ENCODE measurements at regions not wholly inside any gene's neighbourhood (a gene's known extent, or its start where the extent isn't known, plus 50 kb on each side); places are given as distances from the start of the nearest gene placed in this dataset.

DNA sequence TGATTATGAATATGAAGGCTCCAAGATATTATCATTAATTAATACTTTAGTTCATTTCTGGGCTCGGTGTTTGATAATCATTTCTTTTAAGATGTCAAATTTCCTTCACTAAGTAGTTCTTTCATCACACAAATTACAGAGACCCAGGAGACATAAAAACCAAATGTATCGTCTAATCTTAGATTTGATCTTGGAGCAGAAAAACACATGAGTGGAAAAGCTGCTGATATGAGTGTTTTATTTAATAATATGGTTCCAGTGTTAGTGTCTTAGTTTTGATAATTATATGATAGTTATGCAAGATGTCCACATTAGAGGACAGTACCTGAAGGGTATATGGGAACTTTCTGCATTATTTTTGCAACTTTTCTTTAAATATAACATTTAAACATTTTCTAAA lies 494.5 kb upstream of the RAG2 start:
- DNase-seq: no peak

- no peak for DNase-seq
Measured at GRCh38 chr11:37089439-37089838, 491.4 kb upstream of the RAG2 start.

- DNase-seq: no peak
Measured at GRCh38 chr11:37088573-37088910, 490.5 kb upstream of the RAG2 start.

DNA sequence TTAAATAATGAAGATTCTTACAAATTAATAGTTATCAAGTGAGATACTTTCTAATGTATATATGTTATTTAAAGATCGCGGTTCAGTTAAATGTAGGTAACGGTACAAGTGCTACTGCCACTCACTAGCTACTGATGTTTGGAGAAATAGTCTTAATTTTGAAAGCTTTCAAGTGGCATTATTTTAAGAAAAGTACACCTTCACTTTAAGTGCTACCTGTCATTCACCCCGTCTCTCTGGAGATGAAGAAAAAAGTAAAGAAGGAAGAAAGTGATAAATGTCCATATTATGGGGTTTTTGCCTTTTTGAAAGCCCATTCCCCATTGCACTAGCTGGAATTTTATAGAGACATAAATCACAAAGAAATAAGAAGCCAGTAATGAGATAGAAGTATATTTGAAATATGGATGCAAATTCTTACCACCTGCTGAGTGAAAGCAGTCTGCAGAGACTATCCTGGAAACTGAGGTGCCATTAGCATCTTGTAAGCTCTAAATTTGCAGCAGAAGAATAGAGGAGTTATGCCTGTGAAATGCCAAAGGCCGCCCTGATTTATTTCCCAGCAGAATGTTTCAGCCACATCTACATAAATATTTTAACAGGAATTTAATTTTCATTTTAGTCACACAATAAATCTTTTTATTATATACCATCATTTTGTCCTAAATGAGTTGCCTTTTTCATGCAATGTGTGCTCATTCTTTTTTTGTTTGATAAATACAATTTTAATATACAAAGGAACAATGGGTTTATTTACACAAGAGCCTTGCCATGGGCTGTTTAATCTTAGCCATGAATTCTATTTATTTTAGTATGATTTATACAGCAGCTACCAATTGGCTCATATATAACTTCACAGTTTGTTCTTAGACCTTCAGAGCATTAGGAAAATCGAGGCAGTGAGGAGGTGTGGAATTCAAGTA lies 489.9 kb upstream of the RAG2 start:
- no peak for DNase-seq

GRCh38 chr11:37078521-37078920 lies 480.5 kb upstream of the RAG2 start:
- no peak for DNase-seq

DNA sequence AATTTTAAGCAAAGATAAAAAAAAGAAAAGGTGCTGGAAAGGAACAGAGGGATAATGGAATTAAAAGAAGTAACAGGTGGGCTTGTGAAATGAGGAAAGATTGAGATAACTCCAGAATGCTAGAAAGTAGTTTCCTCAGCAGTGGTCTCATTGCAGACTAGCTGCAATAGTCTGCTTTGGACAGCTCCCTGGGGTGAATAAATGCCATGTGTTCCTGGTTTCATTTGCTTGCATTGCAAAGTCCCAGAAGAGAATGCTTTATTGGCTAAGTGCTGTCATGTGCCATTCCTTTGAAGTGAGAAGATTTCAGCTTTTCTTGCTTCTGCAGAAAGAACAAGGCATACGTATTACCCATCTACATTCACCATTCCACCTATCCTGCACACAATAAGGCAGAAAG lies 478.8 kb upstream of the RAG2 start:
- DNase-seq: no peak

DNA sequence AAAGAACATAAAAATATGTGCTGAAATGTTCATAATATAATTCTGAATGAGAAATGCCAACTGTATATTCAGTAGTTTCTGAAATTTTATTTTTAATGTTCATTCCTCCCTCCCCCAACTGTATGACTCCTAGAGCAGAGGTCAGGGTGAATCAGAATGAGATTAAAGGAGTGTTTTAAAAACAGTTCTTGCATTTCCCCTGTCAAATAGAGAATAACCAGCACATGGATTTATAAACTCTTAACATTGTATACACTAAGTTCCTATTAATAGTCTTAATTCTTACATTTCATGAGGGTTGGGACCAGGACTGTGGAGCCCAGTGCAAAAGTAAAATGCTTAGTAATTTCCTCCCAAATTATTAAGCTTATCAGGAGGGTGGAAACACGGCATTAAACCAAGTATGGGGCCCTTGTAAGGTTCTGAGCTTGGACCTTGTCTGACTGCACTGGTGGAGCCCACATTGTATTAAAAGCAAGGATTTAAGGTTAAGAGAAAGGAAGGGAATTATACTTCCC lies 474.6 kb upstream of the RAG2 start:
- no peak for DNase-seq

GRCh38 chr11:37050311-37050710 lies 452.3 kb upstream of the RAG2 start:
- DNase-seq: no peak

DNA sequence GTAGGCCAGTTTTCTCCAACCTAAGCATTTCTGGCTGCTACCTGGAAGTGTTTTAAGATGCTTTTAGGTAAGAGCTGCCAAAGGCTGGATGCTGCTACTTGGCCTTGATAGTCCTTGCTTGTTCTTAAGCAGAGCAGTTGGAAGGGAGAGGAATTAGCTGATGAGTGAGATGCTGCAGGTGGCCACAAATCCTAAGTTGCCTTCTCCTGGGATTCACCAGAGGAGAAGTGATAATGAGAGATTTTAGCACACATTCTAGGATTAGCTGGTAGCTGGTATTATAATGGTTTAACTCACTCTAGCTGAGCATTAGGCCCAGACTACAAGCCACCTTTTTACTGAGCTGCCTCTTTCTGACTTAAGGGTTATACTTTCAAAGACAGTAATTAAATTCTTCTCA lies 442.9 kb upstream of the RAG2 start:
- DNase-seq: no peak

- no peak for DNase-seq
Measured at GRCh38 chr11:37038911-37039310, 440.9 kb upstream of the RAG2 start.

DNA sequence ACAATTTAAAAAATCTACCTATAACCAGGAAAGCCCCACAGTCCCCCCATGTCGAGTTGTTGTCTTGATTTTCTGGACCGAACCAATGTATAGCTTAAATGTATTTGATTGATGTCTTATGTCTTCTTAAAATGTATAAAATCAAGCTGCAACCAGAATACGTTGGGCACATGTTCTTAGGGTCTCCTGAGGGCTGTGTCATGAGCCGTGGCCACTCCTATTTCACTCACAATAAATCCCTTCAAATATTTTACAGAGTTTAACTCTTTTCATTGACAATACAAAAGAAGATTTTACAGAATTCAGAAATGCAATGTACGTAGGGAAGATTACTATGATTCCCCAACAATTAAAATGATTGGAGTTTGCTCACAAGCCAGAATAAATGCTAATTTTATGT lies 428.7 kb upstream of the RAG2 start:
- no peak for DNase-seq

DNA sequence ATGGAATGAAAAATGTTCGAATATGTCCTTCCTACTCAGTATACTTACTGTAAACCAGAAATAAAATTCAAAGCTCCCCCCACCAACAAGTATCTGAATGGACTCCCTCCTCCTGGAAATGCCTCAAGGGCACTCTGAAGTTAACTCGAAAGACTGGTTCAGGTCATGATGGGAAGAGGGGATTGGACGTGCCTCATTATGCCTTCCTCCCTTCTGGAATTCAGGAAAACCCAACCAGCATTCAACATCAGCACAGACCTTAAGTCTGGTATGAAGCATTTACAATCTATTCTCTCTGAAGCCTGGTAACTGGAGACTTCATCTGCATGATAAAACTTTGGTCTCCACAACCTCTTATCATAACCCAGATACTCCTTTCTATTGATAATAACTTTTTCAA lies 428.3 kb upstream of the RAG2 start:
- no peak for DNase-seq

- no peak for DNase-seq
Measured at GRCh38 chr11:37006563-37006962, 408.5 kb upstream of the RAG2 start.

GRCh38 chr11:37002831-37003230 lies 404.8 kb upstream of the RAG2 start:
- DNase-seq: no peak

DNA sequence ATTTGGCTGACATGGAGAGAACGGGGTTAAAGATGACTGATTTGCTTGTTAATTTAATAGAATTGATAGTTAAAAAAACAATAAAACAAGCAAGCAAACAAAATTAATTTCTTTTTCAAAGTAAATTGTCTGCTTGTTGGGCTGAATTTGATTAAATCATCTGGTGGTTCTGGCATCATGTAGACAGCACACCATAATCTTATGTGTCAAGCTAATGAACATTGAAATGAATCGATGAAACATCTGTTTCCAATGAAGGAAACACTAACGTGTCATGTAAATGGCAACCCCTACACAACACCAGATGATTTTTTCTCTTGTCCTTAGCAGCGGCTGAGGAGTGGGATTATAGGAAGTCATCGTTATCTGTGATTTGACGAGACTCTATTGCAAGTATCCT lies 399.6 kb upstream of the RAG2 start:
- no peak for DNase-seq

DNA sequence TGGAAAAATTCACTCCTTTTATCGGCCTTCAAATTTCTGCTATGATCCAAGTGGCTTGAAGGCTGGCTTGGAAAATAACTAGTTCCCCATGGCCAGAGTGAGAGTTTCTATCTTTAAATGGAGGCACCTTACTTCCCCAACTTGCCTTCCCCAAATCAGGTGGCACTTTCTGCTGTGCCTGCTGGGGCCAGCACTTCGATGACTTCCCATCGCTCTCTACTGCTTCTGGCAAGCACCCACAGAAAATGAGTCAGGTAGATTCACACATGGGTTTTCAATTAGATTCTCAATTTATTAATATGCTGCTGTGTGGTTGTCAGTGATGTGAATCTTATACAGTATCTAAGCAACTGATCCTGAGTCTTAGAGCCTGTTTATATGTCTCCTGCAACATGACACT lies 398.8 kb upstream of the RAG2 start:
- no peak for DNase-seq

DNA sequence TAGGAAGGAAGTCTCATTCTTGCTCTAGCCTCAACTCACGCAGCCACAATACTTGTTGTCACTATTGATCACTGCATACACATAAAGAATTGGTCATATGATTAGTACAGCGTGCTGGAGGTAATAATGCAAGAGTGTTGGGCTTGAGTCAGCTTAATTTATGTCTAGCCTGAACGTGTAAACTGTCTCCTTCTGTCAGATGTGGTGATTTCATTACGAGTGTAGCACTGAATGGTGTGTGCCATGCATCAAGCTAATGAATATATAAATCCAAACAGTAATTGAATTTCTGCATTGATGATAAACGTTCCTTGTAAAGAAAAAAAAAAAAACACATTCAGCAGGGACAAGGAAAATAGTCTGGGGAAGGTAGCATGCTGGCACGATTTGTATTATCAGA lies 396.2 kb upstream of the RAG2 start:
- DNase-seq: no peak

DNA sequence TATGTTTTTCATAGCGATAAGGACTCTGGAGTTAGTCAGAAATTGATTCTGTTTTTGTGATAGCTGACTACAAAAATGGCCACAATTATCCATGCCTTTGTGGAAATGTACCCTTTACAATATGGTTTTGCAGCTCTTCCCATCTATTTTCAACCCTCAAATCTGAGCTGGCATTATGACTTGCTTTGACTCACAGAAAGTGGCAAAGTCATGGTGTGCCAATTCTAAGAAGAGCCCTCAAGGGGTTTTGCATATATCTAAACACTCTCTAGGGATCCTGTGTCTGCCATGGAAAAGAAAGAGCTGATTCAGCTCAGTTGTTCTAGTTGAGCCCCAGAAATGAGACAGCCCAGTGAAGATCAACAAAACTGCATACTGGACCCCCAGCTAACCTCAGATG lies 390.5 kb upstream of the RAG2 start:
- DNase-seq: no peak

- DNase-seq: no peak
Measured at GRCh38 chr11:36985562-36985961, 387.5 kb upstream of the RAG2 start.

GRCh38 chr11:36976741-36977140 lies 378.7 kb upstream of the RAG2 start:
- no peak for DNase-seq

GRCh38 chr11:36974771-36975170 lies 376.7 kb upstream of the RAG2 start:
- DNase-seq: no peak

- no peak for DNase-seq
Measured at GRCh38 chr11:36953976-36954375, 355.9 kb upstream of the RAG2 start.

DNA sequence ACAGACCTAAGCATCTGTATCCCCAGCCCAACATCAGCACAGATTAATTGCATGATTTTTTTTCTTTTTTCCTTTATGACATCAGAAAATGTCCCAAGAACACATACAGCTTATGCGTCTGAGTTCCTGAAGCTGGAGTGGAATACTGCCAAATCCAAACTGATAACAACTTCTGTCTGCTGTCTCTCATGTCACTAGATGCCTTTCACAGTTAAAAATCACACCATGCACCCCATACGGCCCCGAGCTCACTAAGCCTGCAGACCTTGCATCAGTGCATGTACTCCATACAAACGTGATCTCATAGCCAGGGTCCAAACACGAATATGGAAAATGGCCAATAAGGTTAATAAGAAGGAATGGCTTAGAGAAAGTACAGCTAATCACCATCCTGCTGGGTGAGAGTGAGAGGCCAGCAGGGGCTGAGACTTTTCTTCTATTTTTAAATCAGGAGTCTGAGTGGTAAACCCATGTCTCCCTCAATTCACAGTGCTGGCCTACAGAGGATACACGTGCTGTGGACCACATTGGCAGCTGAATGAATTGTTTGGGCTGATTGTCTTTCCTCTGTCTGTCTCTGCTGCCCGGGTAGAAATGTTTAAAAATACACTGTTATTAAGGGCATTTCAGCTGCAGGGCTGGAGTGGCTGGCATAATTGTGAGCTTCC lies 350.6 kb upstream of the RAG2 start:
- no peak for DNase-seq

DNA sequence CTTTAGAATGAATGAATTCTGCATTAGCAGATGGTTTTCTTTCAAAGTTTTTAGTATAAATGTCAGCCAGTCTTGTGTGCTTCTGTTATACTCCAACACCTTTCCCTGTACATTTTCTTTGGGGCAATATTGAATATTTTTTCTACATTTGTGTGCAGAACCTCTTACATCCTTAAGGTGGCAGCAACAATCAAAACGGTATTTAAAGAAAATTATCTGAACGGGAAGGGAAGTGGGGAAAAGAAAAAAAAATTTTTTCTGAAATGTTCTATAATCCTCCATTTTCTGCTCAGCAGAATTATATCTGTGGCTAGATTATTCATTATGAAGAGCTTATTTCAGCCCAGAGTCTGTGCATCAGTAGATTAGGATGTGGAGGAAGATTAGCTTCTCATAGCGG lies 347.3 kb upstream of the RAG2 start:
- DNase-seq: peak; percentile 7 to 31

GRCh38 chr11:36933481-36933880 lies 335.4 kb upstream of the RAG2 start:
- DNase-seq: no peak

Measured in AML-193 (cell line).